ENCODE measurements at regions not wholly inside any gene's neighbourhood (a gene's known extent, or its start where the extent isn't known, plus 50 kb on each side); places are given as distances from the start of the nearest gene placed in this dataset.

DNA sequence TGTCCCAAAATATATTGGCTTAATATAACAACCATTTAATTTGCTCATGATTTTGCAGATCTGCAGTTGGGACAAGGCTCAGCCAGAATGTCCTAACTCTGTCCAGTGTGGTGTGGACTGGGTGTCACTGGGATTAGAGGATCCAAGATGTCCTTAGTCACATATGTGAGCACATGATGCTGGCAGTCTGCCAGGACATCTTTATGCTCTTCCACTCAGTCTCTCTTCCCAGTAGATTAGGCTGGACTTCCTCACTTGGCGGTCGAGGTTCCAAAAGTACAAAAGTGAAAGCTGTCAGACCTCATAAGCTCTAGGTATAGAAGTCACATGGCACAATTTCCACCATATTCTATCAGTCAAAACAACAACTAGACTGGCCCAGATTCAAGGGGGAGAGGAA lies 167.9 kb upstream of the NTF3 start:
- TF ChIP-seq, protein P1, sequence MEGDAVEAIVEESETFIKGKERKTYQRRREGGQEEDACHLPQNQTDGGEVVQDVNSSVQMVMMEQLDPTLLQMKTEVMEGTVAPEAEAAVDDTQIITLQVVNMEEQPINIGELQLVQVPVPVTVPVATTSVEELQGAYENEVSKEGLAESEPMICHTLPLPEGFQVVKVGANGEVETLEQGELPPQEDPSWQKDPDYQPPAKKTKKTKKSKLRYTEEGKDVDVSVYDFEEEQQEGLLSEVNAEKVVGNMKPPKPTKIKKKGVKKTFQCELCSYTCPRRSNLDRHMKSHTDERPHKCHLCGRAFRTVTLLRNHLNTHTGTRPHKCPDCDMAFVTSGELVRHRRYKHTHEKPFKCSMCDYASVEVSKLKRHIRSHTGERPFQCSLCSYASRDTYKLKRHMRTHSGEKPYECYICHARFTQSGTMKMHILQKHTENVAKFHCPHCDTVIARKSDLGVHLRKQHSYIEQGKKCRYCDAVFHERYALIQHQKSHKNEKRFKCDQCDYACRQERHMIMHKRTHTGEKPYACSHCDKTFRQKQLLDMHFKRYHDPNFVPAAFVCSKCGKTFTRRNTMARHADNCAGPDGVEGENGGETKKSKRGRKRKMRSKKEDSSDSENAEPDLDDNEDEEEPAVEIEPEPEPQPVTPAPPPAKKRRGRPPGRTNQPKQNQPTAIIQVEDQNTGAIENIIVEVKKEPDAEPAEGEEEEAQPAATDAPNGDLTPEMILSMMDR (conservative IDR thresholded peaks at IDR 0.05; ENCODE audit: low read depth in 2 of 2): no peak
- TF ChIP-seq, protein P2, sequence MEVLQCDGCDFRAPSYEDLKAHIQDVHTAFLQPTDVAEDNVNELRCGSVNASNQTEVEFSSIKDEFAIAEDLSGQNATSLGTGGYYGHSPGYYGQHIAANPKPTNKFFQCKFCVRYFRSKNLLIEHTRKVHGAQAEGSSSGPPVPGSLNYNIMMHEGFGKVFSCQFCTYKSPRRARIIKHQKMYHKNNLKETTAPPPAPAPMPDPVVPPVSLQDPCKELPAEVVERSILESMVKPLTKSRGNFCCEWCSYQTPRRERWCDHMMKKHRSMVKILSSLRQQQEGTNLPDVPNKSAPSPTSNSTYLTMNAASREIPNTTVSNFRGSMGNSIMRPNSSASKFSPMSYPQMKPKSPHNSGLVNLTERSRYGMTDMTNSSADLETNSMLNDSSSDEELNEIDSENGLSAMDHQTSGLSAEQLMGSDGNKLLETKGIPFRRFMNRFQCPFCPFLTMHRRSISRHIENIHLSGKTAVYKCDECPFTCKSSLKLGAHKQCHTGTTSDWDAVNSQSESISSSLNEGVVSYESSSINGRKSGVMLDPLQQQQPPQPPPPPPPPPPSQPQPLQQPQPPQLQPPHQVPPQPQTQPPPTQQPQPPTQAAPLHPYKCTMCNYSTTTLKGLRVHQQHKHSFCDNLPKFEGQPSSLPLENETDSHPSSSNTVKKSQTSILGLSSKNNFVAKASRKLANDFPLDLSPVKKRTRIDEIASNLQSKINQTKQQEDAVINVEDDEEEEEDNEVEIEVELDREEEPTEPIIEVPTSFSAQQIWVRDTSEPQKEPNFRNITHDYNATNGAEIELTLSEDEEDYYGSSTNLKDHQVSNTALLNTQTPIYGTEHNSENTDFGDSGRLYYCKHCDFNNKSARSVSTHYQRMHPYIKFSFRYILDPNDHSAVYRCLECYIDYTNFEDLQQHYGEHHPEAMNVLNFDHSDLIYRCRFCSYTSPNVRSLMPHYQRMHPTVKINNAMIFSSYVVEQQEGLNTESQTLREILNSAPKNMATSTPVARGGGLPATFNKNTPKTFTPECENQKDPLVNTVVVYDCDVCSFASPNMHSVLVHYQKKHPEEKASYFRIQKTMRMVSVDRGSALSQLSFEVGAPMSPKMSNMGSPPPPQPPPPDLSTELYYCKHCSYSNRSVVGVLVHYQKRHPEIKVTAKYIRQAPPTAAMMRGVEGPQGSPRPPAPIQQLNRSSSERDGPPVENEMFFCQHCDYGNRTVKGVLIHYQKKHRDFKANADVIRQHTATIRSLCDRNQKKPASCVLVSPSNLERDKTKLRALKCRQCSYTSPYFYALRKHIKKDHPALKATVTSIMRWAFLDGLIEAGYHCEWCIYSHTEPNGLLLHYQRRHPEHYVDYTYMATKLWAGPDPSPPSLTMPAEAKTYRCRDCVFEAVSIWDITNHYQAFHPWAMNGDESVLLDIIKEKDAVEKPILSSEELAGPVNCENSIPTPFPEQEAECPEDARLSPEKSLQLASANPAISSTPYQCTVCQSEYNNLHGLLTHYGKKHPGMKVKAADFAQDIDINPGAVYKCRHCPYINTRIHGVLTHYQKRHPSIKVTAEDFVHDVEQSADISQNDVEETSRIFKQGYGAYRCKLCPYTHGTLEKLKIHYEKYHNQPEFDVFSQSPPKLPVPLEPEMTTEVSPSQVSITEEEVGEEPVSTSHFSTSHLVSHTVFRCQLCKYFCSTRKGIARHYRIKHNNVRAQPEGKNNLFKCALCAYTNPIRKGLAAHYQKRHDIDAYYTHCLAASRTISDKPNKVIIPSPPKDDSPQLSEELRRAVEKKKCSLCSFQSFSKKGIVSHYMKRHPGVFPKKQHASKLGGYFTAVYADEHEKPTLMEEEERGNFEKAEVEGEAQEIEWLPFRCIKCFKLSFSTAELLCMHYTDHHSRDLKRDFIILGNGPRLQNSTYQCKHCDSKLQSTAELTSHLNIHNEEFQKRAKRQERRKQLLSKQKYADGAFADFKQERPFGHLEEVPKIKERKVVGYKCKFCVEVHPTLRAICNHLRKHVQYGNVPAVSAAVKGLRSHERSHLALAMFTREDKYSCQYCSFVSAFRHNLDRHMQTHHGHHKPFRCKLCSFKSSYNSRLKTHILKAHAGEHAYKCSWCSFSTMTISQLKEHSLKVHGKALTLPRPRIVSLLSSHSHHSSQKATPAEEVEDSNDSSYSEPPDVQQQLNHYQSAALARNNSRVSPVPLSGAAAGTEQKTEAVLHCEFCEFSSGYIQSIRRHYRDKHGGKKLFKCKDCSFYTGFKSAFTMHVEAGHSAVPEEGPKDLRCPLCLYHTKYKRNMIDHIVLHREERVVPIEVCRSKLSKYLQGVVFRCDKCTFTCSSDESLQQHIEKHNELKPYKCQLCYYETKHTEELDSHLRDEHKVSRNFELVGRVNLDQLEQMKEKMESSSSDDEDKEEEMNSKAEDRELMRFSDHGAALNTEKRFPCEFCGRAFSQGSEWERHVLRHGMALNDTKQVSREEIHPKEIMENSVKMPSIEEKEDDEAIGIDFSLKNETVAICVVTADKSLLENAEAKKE (CRISPR knock-in tag; IDR thresholded peaks at IDR 0.05): no peak
